ENCODE measurements at regions not wholly inside any gene's neighbourhood (a gene's known extent, or its start where the extent isn't known, plus 50 kb on each side); places are given as distances from the start of the nearest gene placed in this dataset.

- H3K4me1 Mint-ChIP-seq (ENCODE audit: low read depth), result peaks cover 5% of the 10 kb centered on the region
- H3K27ac Mint-ChIP-seq, result no peak overlapping the region
- H3K36me3 Mint-ChIP-seq (ENCODE audit: insufficient read depth), result no peaks in the 10 kb centered on the region
- H3K9me3 Mint-ChIP-seq (ENCODE audit: low read depth), result peaks cover 18% of the 10 kb centered on the region
- TF ChIP-seq, protein P1, sequence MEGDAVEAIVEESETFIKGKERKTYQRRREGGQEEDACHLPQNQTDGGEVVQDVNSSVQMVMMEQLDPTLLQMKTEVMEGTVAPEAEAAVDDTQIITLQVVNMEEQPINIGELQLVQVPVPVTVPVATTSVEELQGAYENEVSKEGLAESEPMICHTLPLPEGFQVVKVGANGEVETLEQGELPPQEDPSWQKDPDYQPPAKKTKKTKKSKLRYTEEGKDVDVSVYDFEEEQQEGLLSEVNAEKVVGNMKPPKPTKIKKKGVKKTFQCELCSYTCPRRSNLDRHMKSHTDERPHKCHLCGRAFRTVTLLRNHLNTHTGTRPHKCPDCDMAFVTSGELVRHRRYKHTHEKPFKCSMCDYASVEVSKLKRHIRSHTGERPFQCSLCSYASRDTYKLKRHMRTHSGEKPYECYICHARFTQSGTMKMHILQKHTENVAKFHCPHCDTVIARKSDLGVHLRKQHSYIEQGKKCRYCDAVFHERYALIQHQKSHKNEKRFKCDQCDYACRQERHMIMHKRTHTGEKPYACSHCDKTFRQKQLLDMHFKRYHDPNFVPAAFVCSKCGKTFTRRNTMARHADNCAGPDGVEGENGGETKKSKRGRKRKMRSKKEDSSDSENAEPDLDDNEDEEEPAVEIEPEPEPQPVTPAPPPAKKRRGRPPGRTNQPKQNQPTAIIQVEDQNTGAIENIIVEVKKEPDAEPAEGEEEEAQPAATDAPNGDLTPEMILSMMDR (IDR thresholded peaks at IDR 0.05; ENCODE audit: unreplicated experiment), result no peak
- no peak overlapping the region for H3K4me3 Mint-ChIP-seq (ENCODE audit: low read depth)
- H3K27me3 Mint-ChIP-seq, result no peaks in the 10 kb centered on the region
- no peak for DNase-seq (ENCODE audit: low spot score, unreplicated experiment)
Observed at GRCh38 chr15:85311647-85312046, 68.8 kb upstream of the AKAP13 start.

GRCh38 chr15:85312486-85312885, 67.9 kb upstream of the AKAP13 start:
- Mint-ChIP-seq H3K36me3 (ENCODE audit: insufficient read depth) (no peaks in the 10 kb centered on the region), H3K4me3 (ENCODE audit: low read depth) (no peak overlapping the region), H3K9me3 (ENCODE audit: low read depth) (peaks cover 18% of the 10 kb centered on the region), H3K4me1 (ENCODE audit: low read depth) (peaks cover 2% of the 10 kb centered on the region), H3K27ac (no peak overlapping the region), H3K27me3 (no peaks in the 10 kb centered on the region)
- DNase-seq (ENCODE audit: low spot score, unreplicated experiment), result no peak
- TF ChIP-seq, protein P1 (IDR thresholded peaks at IDR 0.05; ENCODE audit: unreplicated experiment), result no peak

DNA sequence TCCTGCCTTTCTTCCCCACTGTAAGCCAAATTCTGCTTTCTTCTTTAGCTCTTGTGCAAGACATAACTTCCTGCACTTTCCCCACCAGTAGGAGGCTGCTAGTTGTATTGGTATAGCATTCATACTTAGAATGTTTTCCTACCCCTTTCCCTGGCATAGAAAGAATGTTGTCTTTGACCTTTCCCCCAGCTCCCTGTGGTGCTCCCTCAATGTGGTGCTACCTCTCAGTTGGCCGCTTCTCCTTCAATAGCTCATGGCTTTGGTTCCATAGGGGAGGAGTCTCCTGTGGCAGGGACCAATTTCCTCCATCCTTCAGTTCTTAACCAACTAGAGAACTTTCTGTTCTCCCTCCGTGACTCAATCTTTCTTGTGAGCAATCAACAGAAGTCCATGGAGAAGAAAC, 67.5 kb upstream of the AKAP13 start:
- Mint-ChIP-seq H3K4me3 (ENCODE audit: low read depth) (no peak overlapping the region), H3K4me1 (ENCODE audit: low read depth) (no peaks in the 10 kb centered on the region), H3K36me3 (ENCODE audit: insufficient read depth) (no peaks in the 10 kb centered on the region), H3K27ac (no peak overlapping the region), H3K9me3 (ENCODE audit: low read depth) (peaks cover 18% of the 10 kb centered on the region), H3K27me3 (no peaks in the 10 kb centered on the region)
- TF ChIP-seq, protein P1 (IDR thresholded peaks at IDR 0.05; ENCODE audit: unreplicated experiment), result no peak
- DNase-seq (ENCODE audit: low spot score, unreplicated experiment), result no peak

DNA sequence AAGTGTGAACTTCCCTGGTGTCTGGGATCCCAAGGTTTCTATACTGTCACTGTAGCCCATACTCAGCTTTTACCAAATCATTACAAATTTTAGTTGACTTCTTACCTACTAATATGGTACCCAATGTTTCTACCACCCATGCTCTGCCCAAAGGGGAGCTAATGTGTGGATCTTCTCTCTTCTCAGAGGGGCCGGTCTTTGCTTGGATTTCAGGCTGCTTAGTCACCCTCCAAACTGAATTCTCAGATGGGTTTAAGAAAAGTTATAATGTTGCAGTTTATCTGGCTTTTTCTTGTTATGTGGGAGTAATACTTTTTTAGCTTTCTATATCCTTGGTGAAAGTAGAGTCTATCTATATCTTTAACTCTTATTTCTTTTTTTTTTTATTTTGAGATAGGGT, 67.1 kb upstream of the AKAP13 start:
- no peaks in the 10 kb centered on the region for H3K36me3 Mint-ChIP-seq (ENCODE audit: insufficient read depth)
- no peaks in the 10 kb centered on the region for H3K4me1 Mint-ChIP-seq (ENCODE audit: low read depth)
- H3K9me3 Mint-ChIP-seq (ENCODE audit: low read depth), result peaks cover 18% of the 10 kb centered on the region
- no peak overlapping the region for H3K4me3 Mint-ChIP-seq (ENCODE audit: low read depth)
- DNase-seq (ENCODE audit: low spot score, unreplicated experiment), result no peak
- no peak overlapping the region for H3K27ac Mint-ChIP-seq
- H3K27me3 Mint-ChIP-seq, result no peaks in the 10 kb centered on the region
- TF ChIP-seq, protein P1 (IDR thresholded peaks at IDR 0.05; ENCODE audit: unreplicated experiment), result no peak

GRCh38 chr15:85314146-85314545, 66.3 kb upstream of the AKAP13 start:
- Mint-ChIP-seq H3K27me3 (no peaks in the 10 kb centered on the region), H3K36me3 (ENCODE audit: insufficient read depth) (no peaks in the 10 kb centered on the region), H3K9me3 (ENCODE audit: low read depth) (peaks cover 12% of the 10 kb centered on the region), H3K4me3 (ENCODE audit: low read depth) (no peak overlapping the region), H3K4me1 (ENCODE audit: low read depth) (no peaks in the 10 kb centered on the region), H3K27ac (no peak overlapping the region)
- DNase-seq (ENCODE audit: low spot score, unreplicated experiment), result no peak
- TF ChIP-seq, protein P1 (IDR thresholded peaks at IDR 0.05; ENCODE audit: unreplicated experiment), result no peak
